DMS79 (cell line): ENCODE measurements at regions not wholly inside any gene's neighbourhood (a gene's known extent, or its start where the extent isn't known, plus 50 kb on each side); places are given as distances from the start of the nearest gene placed in this dataset.
A peak's percentile ranks its signal among the peaks of the same experiment; 100 is the strongest.

ENCODE experiments used
- DNase-seq: peaks from one replicate; lab custom pipeline; 2025; lab: John Stamatoyannopoulos, UW

GRCh38 chr17:81345228-81346089, 49.8 kb upstream of the BAHCC1 start:
- peak; percentile 9 for DNase-seq
